HTR-8/SVneo (cell line): ENCODE measurements at regions not wholly inside any gene's neighbourhood (a gene's known extent, or its start where the extent isn't known, plus 50 kb on each side); places are given as distances from the start of the nearest gene placed in this dataset.
A peak's percentile ranks its signal among the peaks of the same experiment; 100 is the strongest.
"Not testable (repeated sequence)": the region's sequence is repeated elsewhere in the genome, so short reads cannot be mapped to it uniquely, and the experiment has no call there.

Experiments used
- DNase-seq: peaks from one replicate; pipeline ENCODE4 v3.0.0; 2011; ENCODE audit warnings: low spot score, mixed read lengths; ENCODE audit not compliant: insufficient read length
- FAIRE-seq: peaks from 2 replicates; lab custom pipeline; 2011; peaks lifted over from hg19 to GRCh38; lab: Jason Lieb, UNC

DNA sequence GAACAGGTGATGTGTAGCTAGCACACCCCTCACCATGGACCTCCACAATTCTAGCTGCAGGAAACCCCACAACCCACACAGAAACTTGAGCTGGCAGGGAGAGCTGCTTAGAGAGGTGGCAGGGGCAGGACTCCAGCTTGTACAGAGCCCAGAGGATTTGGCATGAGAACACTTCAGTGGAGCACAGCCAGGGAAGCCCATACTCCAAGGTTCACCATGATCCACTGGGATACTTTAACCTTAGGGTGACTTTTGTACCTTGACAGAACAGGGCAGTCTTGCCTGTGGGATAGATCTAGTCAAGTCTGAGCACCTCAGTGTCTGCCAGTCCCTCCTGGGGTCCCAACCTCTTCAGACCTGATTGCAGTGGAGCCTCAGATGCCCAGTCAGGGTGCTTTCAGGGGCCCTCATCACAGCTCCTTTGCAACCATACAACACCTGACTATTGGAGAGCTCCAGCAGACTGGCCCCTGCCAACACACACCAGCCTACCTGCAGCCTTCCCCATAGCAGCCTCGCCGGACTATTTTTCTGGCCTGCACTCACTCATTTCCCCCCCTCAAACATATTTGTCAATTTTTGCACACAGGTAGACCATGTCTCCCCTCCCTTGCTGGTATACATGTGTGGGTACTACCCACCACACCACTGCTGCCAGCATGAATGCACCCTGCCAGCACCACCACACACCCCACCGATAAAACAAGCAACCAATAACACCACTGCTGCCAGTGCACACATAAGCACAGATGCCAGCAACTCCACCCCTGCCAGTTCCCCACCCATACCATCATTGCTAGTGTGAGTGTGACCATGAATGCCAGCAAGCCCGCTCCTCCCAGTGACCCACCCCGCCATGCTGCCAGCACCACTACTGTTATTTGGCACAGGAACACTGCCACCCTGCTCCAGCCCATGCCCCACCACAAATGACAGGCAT lies 56.0 kb upstream of the CDX4 start:
- FAIRE-seq = peak; percentile 9
- no peak for DNase-seq

DNA sequence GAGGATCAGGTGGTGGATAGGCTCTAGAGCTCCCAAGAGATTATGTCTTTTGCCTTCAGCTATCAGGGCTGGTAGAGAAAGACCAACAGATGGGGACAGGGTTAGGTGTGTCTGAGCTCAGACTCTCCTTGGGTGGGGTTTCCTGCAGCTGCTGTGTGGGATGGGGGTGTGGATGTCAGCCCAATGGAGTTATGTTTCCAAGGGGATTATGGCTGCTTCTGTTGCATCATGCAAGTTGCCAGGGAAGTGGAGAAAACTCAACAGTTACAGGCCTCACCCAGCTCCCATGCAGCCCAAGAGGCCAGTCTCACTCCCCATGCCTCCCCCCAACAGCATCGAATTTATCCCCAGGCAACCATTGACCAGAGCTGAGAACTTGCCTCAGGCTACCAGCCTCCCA lies 80.2 kb upstream of the CDX4 start:
- FAIRE-seq (no peak), DNase-seq (no peak)

DNA sequence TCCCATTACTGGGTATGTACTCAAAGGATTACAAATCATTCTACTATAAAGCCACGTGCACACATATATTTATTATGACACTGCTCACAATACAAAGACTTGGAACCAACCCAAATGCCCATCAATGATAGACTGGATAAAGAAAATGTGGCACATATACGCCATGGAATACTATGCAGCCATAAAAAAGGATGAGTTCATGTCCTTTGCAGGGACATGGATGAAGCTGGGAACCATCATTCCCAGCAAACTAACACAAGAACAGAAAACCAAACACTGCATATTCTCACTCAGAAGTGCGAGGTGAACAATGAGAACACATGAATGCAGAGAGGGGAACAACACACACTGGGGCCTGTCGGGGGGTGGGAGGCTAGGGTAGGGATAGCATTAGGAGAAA lies 89.6 kb upstream of the CDX4 start:
- not testable (repeated sequence) for DNase-seq, FAIRE-seq

DNA sequence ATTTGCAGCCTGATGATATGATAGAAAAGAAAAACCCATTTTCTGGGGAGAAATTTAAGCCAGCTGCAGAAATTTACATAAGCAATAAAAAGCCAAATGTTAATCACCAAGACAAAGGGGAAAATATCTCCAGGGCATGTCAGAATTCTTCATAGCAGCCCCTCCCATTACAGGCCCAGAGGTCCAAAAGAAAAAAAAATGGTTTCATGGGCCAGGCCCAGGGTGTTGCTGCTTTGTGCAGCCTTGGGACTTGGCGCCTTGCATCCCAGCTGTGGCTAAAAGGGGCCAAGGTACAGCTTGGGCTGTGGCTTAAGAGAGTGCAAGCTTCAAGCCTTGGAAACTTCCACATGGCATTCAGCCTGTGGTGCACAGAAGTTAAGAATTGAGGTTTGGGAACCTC lies 97.9 kb upstream of the CDX4 start:
- DNase-seq (no peak), FAIRE-seq (no peak)

DNA sequence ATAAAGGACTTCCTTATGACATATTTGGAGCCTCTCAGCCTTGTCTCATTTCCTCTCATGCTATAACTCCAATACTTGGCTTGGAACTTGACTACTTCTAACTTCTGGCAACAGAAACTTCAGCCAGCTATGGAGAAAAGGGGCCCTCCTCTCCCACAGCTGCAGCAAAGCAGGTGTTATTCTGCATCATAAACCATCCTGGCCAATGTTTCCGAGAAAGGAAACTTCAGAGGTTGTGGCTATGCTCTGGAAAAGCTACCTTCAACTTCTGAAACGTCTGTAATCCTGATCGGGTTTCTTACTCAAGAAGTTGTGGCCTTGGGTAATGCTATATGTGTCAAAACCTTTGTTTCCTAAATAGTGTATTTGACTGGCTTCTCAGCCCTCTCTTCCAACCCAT lies 109.5 kb upstream of the CDX4 start:
- DNase-seq (no peak), FAIRE-seq (no peak)

DNA sequence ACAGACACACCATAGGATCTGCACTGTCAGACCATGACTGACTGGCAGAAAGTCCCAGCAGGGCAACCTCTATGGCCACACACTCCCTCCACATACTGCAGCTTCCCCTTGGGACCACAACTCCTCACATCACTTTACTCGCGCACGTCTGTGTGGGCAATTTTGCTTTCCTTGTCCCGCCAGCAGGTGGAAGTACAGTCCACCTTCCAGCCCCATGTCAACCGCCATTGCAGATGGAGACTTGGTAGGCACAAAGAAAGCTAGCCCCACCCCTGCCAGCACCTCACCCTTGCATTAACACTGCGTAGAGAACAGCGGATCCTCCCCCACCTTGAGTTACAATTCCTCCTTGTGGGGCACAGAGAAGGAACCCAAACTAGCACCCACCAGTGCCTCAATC lies 74.4 kb upstream of the NAP1L2 start:
- FAIRE-seq (peak; percentile 62), DNase-seq (no peak)

DNA sequence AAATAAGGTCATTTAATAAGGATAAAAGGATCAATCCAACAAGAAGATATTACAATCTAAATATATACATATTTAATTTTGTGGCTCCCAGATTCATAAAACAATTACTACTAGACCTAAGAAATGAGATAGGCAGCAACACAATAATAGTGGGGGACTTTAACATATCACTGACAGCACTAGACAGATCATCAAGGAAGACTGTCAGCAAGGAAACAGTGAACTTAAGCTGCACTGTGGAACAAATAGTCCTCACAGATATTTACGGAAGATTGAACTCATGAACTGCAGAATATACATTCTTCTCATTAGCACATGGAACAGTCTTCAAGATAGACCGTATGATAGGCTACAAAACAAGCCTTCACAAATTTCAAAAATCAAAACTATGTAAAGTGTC lies 56.1 kb upstream of the NAP1L2 start:
- DNase-seq = no peak

DNA sequence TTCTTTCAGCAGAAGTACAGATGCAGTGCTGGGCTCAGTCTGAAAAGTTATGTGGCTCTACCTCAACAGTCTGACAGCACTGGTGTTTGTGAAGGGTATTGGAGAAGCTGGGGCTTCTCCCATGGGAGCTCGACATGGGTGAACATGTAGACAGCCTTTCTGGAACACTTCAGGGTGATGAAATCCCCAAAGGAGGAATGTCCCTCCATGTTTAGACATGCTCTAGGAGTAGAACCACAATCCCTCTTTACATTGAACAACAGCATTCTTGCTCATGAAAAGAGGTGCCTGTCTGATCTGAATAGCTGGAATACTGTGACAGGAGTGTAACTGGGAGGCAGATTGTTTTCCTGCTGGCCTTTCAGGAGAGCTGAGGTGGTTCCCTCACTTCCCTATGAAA lies 53.8 kb upstream of the NAP1L2 start:
- DNase-seq (no peak), FAIRE-seq (no peak)

More for the DNA sequence above, 56.1 kb upstream of the NAP1L2 start:
- FAIRE-seq = no peak

DNA sequence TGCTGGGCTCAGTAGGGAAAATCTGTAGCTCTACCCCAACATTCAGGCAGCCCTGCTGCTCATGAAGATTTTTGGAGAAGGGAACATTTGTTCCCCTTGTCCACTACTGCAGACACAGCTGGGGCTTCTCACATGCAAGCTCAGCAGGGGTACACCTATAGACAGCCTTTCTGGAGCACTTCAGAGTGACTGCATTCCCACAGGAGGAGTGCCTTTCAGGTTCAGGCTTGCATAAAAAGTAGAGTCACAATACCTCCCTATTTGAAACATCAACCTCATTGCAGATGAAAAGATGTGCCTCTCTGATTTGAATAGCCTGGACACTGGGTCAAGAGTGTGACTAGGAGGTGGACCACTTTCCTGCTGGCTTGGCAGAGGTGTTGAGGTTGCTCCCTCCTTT lies 53.3 kb upstream of the NAP1L2 start:
- FAIRE-seq (no peak), DNase-seq (no peak)

DNA sequence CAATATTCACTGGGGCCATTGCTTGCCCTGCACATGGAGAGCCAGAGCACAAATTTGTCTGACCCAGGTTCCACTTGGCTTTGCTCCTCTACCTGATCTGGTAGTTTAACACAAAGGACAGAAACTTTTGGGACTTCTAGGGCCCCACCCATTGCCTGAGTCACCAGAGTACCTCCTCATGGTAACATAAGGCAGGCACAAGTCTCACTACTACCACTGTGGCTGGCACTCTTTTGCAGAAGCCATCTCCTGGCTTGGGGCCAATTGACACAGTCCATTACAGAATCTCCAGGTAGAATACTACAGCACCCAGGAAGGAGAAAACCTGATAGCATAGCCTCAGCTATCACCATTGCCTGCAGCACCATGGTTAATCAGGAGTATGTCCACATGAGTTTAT lies 52.6 kb upstream of the NAP1L2 start:
- no peak for FAIRE-seq
- DNase-seq = no peak

DNA sequence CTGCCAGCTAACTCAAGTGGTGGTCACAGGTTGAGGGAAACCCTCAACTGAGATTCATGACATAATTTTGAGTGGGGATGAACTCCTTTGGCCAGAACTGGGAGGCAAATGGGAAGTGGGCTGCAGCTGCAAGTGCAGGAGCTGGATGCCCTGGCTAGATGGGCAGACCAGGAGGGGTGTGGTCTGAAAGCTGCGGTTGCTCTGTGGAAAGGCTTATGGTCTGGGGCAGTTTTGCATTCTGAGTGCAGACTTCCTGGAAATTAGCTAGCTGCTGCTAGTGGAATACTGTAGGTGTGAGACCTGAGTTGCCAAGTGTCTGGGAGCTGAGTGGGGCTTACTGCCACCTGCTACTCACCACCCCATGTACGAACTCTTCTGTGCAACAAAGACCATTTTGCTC lies 52.1 kb upstream of the NAP1L2 start:
- no peak for DNase-seq
- FAIRE-seq = no peak
